ENCODE measurements at regions not wholly inside any gene's neighbourhood (a gene's known extent, or its start where the extent isn't known, plus 50 kb on each side); places are given as distances from the start of the nearest gene placed in this dataset.
"Not testable (repeated sequence)": the region's sequence is repeated elsewhere in the genome, so short reads cannot be mapped to it uniquely, and the experiment has no call there.

DNA sequence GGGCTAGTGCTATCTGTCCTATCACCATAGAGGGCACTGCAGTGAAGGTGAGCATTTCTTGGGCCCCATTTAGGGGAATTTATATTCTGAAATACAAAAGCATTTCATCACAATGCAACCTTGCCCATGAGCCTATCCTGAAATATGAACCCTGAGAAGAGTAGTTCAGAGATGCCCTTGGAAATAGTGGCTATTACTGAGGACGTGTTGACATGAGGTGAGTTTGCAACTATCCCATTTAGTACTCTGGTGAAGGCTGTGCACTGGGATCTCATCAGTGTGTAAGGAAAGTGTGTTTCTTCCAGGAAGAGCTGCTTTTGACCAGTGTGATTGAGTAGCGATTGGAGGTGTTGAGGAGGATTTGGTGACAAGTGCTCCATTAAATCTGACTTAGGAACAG is 149.3 kb upstream of the EOLA2 start:
- Histone ChIP-seq H3K27me3 (ENCODE audit: control insufficient read depth, insufficient read depth, low read length) (no peaks in the 10 kb centered on the region), H3K9me3 (ENCODE audit: control insufficient read depth, insufficient read depth, low read length) (peaks cover 3% of the 10 kb centered on the region), H3K4me3 (ENCODE audit: low read depth, low read length) (no peak overlapping the region), H3K36me3 (ENCODE audit: control insufficient read depth, insufficient read depth, low read length) (no peaks in the 10 kb centered on the region), H3K9ac (ENCODE audit: low read depth, low read length) (no peak overlapping the region), H3K4me1 (ENCODE audit: control insufficient read depth, insufficient read depth, low read length) (no peaks in the 10 kb centered on the region)

GRCh38 chrX:150088042-150088441 is 149.8 kb upstream of the EOLA2 start:
- Histone ChIP-seq H3K9me3 (ENCODE audit: control insufficient read depth, insufficient read depth, low read length) (peaks cover 3% of the 10 kb centered on the region), H3K27me3 (ENCODE audit: control insufficient read depth, insufficient read depth, low read length) (no peaks in the 10 kb centered on the region), H3K4me1 (ENCODE audit: control insufficient read depth, insufficient read depth, low read length) (no peaks in the 10 kb centered on the region), H3K9ac (ENCODE audit: low read depth, low read length) (no peak overlapping the region), H3K4me3 (ENCODE audit: low read depth, low read length) (no peak overlapping the region), H3K36me3 (ENCODE audit: control insufficient read depth, insufficient read depth, low read length) (no peaks in the 10 kb centered on the region)

- Histone ChIP-seq H3K9ac (ENCODE audit: low read depth, low read length) (no peak overlapping the region), H3K27me3 (ENCODE audit: control insufficient read depth, insufficient read depth, low read length) (no peaks in the 10 kb centered on the region), H3K9me3 (ENCODE audit: control insufficient read depth, insufficient read depth, low read length) (peaks cover 3% of the 10 kb centered on the region), H3K4me1 (ENCODE audit: control insufficient read depth, insufficient read depth, low read length) (no peaks in the 10 kb centered on the region), H3K36me3 (ENCODE audit: control insufficient read depth, insufficient read depth, low read length) (no peaks in the 10 kb centered on the region), H3K4me3 (ENCODE audit: low read depth, low read length) (no peak overlapping the region)
Measured at GRCh38 chrX:150088766-150089518, 150.7 kb upstream of the EOLA2 start.

DNA sequence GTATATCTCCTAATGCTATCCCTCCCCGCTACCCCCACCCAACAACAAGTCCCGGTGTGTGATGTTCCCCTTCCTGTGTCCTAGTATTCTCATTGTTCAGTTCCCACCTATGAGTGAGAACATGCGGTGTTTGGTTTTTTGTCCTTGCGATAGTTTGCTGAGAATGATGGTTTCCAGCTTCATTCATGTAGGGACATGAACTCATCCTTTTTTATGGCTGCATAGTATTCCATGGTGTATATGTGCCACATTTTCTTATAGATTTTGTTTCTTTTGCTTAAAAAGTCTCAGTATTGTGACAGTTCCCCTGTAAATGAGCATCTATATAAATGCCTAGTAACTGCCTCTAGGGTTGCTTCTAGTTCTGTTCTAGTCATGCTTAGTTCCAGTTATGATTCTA is 153.0 kb upstream of the EOLA2 start:
- not testable (repeated sequence) for H3K4me1 ChIP-seq (ENCODE audit: control insufficient read depth, insufficient read depth, low read length); H3K27me3 ChIP-seq (ENCODE audit: control insufficient read depth, insufficient read depth, low read length); H3K9me3 ChIP-seq (ENCODE audit: control insufficient read depth, insufficient read depth, low read length); H3K36me3 ChIP-seq (ENCODE audit: control insufficient read depth, insufficient read depth, low read length); H3K4me3 ChIP-seq (ENCODE audit: low read depth, low read length); H3K9ac ChIP-seq (ENCODE audit: low read depth, low read length)

- no peaks in the 10 kb centered on the region for H3K27me3 ChIP-seq (ENCODE audit: control insufficient read depth, insufficient read depth, low read length)
Measured at GRCh38 chrX:150092549-150092948, 154.3 kb upstream of the EOLA2 start.

DNA sequence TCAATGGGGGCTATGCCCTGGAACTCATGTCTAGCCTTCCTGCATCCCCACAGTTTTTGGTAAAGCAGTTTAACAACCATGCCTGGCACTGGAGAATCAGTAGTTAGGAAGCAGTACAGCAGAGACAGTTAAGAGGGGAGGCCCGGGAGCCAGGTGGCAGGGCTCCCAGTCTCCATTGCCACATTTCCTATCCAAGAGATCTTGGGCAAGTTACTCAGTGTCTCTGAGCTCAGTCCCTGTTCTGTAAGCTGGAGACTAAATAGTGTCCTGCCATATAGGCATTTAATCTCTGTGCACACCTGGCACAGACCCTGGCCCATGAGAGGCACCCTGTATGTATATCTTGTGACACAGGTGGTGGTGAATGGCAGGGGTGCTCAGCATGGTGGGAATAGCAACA is 156.1 kb upstream of the EOLA2 start:
- no peaks in the 10 kb centered on the region for H3K4me1 ChIP-seq (ENCODE audit: control insufficient read depth, insufficient read depth, low read length)
- no peaks in the 10 kb centered on the region for H3K36me3 ChIP-seq (ENCODE audit: control insufficient read depth, insufficient read depth, low read length)
- H3K9me3 ChIP-seq (ENCODE audit: control insufficient read depth, insufficient read depth, low read length): peaks cover 3% of the 10 kb centered on the region
- no peaks in the 10 kb centered on the region for H3K27me3 ChIP-seq (ENCODE audit: control insufficient read depth, insufficient read depth, low read length)
- H3K4me3 ChIP-seq (ENCODE audit: low read depth, low read length): no peak overlapping the region
- H3K9ac ChIP-seq (ENCODE audit: low read depth, low read length): no peak overlapping the region

More at GRCh38 chrX:150092549-150092948, 154.3 kb upstream of the EOLA2 start:
- Histone ChIP-seq H3K36me3 (ENCODE audit: control insufficient read depth, insufficient read depth, low read length) (no peaks in the 10 kb centered on the region), H3K4me3 (ENCODE audit: low read depth, low read length) (no peak overlapping the region), H3K9me3 (ENCODE audit: control insufficient read depth, insufficient read depth, low read length) (peaks cover 3% of the 10 kb centered on the region), H3K9ac (ENCODE audit: low read depth, low read length) (no peak overlapping the region), H3K4me1 (ENCODE audit: control insufficient read depth, insufficient read depth, low read length) (no peaks in the 10 kb centered on the region)

DNA sequence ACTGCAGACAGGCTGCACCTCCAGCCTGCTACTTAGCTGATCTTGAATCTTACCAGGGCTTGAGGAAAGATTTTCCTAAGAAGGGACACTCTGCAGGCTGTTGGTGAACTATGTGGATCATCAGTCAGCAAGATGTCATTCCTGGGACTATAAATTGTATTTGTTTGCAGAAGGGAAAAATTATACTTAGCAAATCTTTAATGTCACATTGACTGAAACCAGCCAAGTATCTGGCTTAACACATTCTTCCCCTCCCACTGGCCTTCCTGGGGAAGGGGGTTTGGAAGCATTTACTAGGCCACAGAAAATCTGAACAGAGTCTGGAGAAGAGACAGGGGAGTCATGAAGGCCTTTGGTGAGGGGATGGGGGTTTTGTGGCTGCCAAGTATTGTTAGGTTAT is 156.7 kb upstream of the EOLA2 start:
- H3K9me3 ChIP-seq (ENCODE audit: control insufficient read depth, insufficient read depth, low read length): peaks cover 3% of the 10 kb centered on the region
- no peaks in the 10 kb centered on the region for H3K4me1 ChIP-seq (ENCODE audit: control insufficient read depth, insufficient read depth, low read length)
- H3K4me3 ChIP-seq (ENCODE audit: low read depth, low read length): no peak overlapping the region
- H3K9ac ChIP-seq (ENCODE audit: low read depth, low read length): no peak overlapping the region
- H3K27me3 ChIP-seq (ENCODE audit: control insufficient read depth, insufficient read depth, low read length): no peaks in the 10 kb centered on the region
- H3K36me3 ChIP-seq (ENCODE audit: control insufficient read depth, insufficient read depth, low read length): no peaks in the 10 kb centered on the region

GRCh38 chrX:150099316-150099715 is 161.0 kb upstream of the EOLA2 start:
- Histone ChIP-seq H3K36me3 (ENCODE audit: control insufficient read depth, insufficient read depth, low read length) (no peaks in the 10 kb centered on the region), H3K9me3 (ENCODE audit: control insufficient read depth, insufficient read depth, low read length) (peaks cover 2% of the 10 kb centered on the region), H3K9ac (ENCODE audit: low read depth, low read length) (no peak overlapping the region), H3K4me3 (ENCODE audit: low read depth, low read length) (no peak overlapping the region), H3K27me3 (ENCODE audit: control insufficient read depth, insufficient read depth, low read length) (no peaks in the 10 kb centered on the region), H3K4me1 (ENCODE audit: control insufficient read depth, insufficient read depth, low read length) (no peaks in the 10 kb centered on the region)

GRCh38 chrX:150100261-150100660 is 162.0 kb upstream of the EOLA2 start:
- H3K4me1 ChIP-seq (ENCODE audit: control insufficient read depth, insufficient read depth, low read length): no peaks in the 10 kb centered on the region
- H3K27me3 ChIP-seq (ENCODE audit: control insufficient read depth, insufficient read depth, low read length): no peaks in the 10 kb centered on the region
- no peak overlapping the region for H3K9ac ChIP-seq (ENCODE audit: low read depth, low read length)
- H3K4me3 ChIP-seq (ENCODE audit: low read depth, low read length): no peak overlapping the region
- H3K9me3 ChIP-seq (ENCODE audit: control insufficient read depth, insufficient read depth, low read length): peaks cover 2% of the 10 kb centered on the region
- no peaks in the 10 kb centered on the region for H3K36me3 ChIP-seq (ENCODE audit: control insufficient read depth, insufficient read depth, low read length)

DNA sequence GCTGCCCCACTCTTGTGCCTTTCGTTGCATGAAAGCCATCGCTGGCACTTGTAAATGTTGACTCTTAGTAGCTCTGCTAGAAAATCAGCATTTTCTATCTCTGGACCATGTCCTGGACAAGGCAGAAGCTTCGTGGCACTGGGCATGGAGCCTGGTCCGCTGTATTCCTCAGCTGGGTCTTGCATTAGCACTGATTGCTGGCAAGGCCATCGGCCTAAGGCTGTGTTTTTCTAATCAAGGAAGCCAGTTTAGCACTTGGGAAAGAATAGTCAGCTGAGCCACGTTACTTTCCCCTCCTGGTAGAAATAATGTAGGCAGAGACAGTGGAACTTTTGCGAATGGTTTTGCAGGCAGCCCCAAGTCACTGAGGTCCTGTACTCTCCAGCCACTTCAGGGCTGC is 180.2 kb upstream of the EOLA2 start:
- no peak overlapping the region for H3K9ac ChIP-seq (ENCODE audit: low read depth, low read length)
- no peaks in the 10 kb centered on the region for H3K4me1 ChIP-seq (ENCODE audit: control insufficient read depth, insufficient read depth, low read length)
- no peaks in the 10 kb centered on the region for H3K27me3 ChIP-seq (ENCODE audit: control insufficient read depth, insufficient read depth, low read length)
- H3K4me3 ChIP-seq (ENCODE audit: low read depth, low read length): no peak overlapping the region
- no peaks in the 10 kb centered on the region for H3K9me3 ChIP-seq (ENCODE audit: control insufficient read depth, insufficient read depth, low read length)
- no peaks in the 10 kb centered on the region for H3K36me3 ChIP-seq (ENCODE audit: control insufficient read depth, insufficient read depth, low read length)

DNA sequence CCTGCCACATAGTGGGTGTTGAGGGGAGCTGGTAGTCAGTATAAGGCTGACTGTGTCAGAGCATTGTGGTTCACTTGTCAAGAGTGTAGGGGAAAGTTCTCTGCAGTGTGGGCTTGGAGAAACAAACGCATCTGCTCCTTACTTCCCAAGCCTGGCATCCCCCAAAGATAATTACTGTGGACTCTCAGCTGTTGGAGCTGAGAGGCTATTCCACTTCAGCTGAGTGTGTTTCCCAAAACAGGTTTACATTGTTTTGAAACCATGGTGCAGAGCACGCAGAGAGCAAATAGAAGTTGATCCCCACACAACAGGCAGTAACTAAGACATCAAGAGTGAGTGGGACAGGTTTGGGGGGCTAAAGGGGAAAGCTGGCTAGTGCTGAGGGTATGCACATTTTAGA is 181.0 kb upstream of the EOLA2 start:
- no peaks in the 10 kb centered on the region for H3K36me3 ChIP-seq (ENCODE audit: control insufficient read depth, insufficient read depth, low read length)
- H3K9ac ChIP-seq (ENCODE audit: low read depth, low read length): no peak overlapping the region
- H3K27me3 ChIP-seq (ENCODE audit: control insufficient read depth, insufficient read depth, low read length): no peaks in the 10 kb centered on the region
- no peaks in the 10 kb centered on the region for H3K9me3 ChIP-seq (ENCODE audit: control insufficient read depth, insufficient read depth, low read length)
- no peaks in the 10 kb centered on the region for H3K4me1 ChIP-seq (ENCODE audit: control insufficient read depth, insufficient read depth, low read length)
- H3K4me3 ChIP-seq (ENCODE audit: low read depth, low read length): no peak overlapping the region

GRCh38 chrX:150125045-150125444 is 186.8 kb upstream of the EOLA2 start:
- H3K9me3 ChIP-seq (ENCODE audit: control insufficient read depth, insufficient read depth, low read length): not testable (repeated sequence)

More at GRCh38 chrX:150125045-150125444, 186.8 kb upstream of the EOLA2 start:
- H3K36me3 ChIP-seq (ENCODE audit: control insufficient read depth, insufficient read depth, low read length); H3K4me3 ChIP-seq (ENCODE audit: low read depth, low read length); H3K9ac ChIP-seq (ENCODE audit: low read depth, low read length); H3K27me3 ChIP-seq (ENCODE audit: control insufficient read depth, insufficient read depth, low read length); H3K4me1 ChIP-seq (ENCODE audit: control insufficient read depth, insufficient read depth, low read length): not testable (repeated sequence)

All from iPS-15b (cell line).